ENCODE measurements at regions not wholly inside any gene's neighbourhood (a gene's known extent, or its start where the extent isn't known, plus 50 kb on each side); places are given as distances from the start of the nearest gene placed in this dataset.

DNA sequence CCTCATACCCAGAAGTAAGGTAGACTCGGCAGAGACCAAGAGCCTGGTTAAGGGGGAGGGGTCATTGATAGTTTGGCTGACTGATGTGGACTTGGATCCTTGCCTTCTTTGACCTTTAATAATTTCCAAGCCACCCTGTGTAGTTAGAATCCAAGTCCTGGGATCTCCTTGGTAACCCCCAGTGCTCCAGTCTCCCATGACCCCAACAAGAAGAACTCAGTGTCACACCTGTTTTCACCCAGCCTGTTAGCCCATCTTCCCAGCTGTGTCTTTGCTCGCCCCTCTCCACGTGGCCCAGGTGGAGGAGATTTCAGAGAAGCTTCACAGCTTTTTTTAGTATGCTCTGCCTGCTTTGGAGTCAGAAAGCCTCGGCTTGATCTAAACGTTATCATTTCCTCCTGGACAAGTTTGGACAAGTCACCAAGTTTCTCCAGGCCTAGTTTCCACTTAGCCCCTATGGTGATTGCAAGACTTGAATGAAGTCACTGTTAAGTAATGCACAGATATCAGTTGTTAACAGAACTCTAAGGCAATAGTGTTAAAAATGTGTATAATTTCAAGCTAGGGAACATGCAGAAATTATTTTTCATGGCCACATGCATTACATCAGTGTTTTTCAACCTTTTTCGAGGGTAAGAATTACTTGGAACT, 170.0 kb downstream of the TMEM38B start:
- no peak for DNase-seq

DNA sequence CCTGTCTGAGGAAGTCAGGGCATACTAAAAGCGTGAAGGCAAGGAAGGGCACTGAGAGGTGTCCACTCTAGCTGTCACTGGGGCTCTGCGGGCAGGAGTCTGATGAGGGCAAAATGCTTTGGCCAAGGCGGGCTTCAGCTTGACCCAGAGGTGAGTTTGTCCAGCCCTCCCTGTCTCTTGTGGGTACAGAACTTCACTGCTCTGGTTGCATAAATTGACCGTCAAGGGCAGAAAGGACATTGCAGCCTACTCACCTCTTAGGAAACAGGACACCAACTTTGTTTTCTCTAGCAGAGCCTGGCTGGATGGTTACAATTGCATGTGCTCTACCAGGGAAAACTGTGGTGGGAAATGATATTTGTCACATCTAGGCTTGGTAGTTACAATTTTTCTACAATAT, 170.9 kb downstream of the TMEM38B start:
- DNase-seq, result no peak

DNA sequence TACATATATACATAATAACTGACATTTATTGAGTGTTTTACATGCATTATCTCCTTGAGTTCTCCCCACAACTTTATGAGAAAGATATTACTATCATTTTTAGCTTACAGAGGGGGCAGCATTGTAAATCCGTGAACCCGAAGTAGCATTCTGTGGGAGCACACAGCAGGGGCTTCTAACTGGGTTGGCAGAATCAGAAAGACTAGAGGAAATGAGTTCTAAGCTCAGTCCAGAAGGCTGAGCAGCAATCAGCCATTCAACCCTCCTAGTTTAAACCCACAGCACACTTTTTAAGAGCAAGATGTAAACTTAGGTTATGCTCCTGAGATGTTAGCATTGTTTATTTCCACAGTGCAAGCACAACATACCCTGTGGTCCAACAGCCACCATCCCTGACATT, 177.2 kb downstream of the TMEM38B start:
- no peak for DNase-seq

DNA sequence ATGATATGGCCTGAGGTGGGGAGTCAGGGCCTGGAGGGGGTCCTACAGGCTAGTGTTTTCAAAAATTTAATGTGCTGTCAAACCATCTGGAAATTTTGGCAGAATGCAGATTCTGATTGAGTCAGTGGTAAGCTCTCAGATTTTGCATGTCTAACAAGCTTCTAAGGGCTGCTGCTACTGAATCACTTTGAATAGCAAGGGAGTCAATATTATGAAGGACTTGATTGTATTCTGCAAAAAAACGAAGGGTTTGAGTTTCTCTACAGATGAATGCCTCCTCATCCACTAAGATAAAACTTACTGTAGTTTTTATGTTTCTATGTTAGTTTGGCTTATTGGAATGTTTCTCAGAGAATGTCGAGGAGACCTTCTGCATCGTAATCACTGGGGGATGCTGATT, 179.5 kb downstream of the TMEM38B start:
- no peak for DNase-seq

DNA sequence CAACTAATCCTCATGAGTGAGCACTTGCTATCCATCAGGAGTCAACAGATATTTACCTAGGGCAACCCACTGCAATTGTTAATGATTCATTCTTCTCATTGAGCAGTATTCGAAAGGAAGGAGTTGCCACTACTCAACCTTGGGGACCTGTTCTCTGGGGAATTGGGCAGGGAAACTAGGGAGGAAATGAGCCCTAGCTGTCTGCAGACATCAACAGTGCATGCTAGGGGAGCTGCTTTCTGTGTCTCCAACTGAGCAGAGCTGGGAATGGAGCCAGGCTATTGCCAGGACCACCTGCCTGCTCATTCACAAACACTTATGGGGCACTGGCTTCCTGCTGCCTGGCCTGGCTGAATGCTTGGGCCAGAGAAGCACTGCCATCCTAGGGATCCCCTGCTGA, 183.4 kb downstream of the TMEM38B start:
- DNase-seq, result no peak

DNA sequence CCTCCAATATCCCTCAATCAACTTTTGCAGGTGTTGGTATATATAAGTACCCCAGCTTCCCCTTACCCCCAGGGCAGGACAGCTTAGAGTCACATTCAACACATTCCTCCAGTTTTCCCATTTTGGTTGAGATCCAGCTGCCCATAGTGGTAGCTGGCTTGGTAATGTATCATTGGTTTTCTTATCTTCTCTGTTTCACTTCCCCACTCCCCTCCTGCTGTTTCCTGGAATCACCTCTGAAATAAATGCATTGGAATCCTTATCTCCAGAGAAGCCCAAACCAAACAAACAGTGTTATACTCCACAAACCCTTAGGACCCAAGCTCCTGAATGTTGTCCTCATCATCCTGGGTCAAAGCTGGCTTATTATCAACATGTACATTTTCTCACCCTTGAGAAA, 184.8 kb downstream of the TMEM38B start:
- DNase-seq, result no peak

DNA sequence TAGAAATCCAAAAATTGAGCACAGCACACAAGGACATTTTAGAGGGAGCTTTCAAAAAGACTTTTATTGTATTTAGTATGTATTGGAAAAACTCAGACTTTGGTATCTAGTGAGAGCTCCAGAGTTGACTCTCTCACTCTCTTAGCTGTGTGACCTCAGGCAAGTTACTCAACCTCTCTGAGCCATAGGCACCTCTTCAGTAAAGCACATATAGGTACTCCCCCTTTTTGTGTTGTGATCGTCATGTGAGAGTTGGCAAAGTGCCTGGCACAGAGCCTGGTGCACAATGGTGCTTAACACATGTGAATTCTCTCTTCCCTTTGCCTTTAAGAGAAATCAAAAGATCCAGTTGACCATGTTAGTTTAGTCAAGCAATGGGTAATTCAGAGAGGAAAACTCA, 186.2 kb downstream of the TMEM38B start:
- no peak for DNase-seq

DNA sequence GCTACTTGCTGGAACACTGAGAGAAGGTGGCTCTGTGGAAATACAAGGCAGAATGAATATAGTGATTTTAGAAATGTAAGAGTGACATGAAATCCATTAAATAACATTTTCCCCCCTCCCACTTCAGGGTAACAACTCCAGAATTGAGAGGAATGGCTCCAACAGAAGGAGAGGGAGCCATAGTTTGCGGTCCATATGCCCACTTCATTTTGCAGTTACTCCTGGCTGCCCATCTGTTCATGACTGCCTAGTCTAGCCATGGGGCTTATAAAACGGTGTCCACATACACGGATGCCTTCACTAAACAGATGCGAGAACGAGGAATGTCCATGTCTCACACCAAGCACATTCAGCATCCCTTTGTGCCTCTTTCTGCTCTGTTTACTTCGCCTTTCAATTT, 186.7 kb downstream of the TMEM38B start:
- DNase-seq, result no peak

DNA sequence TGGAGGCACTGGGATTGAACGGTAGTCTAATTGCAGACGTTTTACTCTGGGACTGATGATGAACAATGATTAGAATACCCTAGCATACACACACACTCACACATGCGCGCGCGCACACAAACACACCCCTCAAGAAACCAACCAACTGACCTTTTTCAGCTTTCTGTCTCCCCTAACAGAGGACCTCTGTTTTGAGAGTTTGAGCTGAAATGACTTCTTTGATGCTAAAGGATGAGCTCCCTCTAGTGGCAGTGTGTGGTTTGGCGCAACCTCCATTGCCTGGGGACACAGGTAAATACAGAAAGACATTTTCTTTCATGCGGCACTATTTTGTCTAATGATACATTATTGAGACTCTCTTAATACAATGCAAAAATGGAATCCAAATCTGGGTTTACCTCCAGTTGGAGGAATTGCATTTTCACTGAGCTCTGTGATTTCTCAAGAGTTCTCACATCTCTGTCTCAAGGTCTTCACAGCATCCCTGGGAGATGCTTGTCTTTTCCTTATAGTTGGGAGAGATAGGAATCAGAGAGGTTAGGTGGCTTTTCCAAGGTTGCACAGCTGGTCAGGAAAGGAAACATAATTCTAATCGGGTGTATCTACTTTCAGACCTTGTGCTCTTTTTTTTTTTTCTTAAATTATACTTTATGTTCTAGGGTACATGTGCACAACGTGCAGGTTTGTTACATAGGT, 187.5 kb downstream of the TMEM38B start:
- peak; percentile 50 to 61 for DNase-seq

DNA sequence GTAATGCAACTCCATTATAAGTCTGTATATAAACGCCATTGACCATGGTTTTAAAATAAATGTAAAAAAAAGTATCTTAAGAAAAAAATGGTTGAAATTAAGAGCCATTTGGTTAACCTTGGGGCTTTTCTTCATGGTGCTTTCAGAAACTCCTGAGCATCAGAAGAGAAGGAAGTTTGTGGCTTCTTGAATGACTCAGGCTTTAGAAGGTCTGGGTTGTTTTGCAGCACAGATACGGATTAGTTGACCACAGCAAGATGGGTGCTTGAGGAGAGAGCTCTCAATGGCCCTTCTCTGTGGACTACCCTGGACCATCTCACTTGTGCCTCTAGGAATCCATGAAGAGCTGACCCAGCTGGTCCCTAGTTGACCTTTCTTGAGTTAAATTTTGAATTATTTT, 189.5 kb downstream of the TMEM38B start:
- DNase-seq, result peak; percentile 45 to 62

DNA sequence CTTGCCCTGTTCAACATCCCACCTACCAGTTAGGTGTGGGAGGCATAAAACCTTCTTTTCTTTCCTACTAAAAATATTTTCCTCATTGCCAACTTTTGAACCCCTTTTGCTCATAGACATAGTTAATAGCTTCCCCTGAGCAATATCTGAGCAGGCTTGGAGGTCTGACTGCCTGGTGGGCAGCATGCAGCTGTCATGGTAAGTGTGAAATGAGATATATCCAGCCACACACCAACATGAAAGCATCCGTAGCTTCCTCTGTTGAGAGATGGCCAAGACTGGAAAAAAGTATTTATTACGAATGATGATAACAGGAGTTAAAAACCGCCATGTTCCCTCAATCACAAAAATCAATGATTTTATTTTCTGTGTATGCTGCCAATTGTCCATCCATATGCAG, 190.1 kb downstream of the TMEM38B start:
- no peak for DNase-seq

DNA sequence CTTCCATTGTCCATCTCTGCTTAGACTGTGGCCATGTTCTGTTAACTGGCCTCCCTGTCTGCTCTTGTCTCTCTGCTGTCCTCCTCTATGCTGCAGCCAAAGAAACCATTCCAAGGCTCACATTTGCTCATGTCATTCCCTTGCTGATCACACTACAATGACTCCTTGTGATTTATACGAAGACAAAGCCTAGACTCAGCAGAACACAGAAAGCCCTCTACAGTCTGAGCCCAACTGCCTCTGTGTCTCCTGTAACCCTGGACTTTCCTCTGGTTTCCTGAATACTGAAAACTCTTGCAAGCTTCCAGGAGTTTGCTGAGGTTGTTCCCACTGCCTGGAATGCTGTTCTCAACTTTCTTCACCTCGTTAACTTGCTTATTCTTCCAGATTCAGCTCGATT, 191.8 kb downstream of the TMEM38B start:
- no peak for DNase-seq

DNA sequence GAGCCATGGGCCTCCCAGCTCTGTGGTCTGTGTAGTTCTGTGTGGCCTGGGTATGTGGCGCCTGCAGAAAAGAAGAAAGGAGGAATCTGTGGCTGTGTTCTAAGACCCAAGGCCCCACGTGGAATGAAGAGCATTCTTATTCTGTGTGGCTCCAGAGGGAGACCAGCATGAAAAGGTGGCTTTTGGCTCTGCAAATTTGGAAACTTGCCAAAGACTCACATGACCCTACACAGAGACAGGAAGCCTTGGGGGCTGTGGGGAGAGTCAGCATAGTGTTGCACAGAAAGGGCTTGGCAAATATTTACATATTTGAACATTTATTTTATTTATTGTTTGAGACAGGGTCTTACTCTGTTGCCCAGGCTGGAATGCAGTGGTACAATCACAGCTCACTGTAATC, 193.3 kb downstream of the TMEM38B start:
- DNase-seq, result no peak

DNA sequence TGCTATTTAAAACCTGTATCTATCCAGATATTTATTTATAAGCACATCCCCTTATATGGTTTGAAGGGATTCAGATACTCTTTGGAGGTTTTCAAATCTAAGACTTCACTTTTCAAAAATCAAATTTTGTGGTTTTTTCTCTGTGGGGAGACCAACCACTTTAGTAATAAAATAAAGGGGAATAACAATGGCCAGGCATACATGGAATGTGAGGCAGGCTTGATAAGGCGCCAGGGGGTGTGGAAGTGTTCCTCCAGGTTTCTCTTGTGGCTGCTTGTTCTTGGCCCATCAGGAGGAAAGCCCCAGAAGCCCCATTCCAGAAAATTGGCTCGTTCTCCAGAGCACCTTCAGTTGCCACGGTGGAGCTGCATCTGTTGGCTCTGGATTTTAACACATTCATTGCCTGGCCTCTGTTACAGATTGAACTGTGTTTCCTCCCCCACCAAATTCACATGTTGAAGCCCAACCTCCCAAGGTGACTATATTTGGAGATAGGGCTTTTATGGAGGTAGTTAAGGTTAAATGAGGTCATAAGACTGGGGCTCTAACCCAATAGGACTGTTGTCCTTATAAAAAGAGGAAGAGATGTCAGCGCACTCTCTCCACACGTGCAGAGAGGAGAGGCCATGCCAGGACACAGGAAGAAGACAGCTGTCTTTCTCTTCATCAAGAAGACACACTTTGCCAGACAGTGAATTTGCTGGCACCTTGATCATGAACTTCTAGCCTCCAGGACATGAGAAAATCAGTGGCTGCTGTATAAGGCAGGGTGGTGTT, 195.9 kb downstream of the TMEM38B start:
- peak; percentile 5 to 23 for DNase-seq

DNA sequence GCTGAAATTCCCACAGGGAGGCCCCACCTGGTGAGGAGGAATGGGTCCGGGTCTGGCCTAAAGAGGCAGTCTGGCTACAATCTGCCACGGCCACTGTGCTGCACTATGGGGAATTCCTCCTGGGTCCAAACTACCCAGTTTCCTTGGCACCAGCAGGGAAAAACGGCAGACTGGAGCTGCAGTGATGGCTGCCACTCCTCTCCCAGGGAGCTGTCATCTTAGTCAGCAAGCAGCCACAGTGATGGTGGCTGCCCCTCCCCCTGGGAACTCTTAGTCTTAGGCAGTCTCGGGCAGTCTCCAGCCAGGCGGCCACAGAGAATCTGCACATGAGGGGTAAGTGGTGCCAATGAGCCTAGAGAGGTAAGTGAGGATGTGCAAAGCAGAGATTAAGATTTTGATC, 205.8 kb downstream of the TMEM38B start:
- DNase-seq, result no peak

DNA sequence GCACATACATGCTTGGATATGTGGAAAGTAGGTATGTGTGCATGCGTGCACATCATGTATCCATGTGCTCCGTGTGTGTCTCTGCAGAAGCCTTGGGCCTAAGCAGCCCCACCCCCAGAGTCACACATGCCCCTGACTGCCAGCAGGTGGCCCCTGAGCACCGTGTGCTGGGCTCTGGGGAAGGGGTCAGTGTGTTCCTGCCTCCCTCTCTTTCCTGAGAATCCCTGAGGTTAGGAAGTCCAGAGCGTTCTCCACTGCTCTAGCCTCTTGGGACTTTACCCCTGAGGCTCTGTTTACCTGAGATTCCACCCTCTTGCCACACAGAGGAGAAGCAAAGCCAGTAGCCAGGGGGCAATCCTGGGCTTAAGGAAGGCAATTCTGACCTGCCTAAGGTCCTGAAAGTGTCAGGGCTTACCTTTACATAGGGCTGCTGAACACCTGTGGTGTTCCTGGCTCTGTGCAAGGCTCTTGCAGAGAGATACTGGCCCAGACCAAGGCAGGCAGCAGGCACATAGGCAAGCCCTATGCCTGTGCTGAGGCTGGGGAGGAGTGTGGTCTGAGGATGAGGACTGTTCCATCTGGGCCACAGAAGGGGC, 207.3 kb downstream of the TMEM38B start:
- peak in 1 of 2 experiments; percentile 13 for DNase-seq

DNA sequence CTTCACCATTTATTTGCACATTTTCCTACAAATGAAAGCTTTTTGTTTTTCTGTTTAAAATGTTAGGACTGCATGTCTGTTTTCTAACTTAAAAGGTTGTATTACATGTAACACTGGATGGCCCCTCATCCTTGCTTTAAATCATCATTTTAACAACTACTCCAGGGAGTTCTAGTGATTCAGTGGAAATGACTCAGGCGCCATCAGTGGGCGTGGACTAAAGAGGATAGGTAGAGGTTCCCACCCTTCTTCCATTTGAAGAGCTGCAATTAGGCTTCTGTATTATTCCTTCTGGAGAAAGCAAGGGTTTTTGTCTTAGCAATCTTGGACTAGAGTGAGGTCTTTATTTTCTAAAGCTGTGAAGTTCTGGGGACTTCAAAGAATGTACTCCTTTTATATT, 213.7 kb downstream of the TMEM38B start:
- no peak for DNase-seq

DNA sequence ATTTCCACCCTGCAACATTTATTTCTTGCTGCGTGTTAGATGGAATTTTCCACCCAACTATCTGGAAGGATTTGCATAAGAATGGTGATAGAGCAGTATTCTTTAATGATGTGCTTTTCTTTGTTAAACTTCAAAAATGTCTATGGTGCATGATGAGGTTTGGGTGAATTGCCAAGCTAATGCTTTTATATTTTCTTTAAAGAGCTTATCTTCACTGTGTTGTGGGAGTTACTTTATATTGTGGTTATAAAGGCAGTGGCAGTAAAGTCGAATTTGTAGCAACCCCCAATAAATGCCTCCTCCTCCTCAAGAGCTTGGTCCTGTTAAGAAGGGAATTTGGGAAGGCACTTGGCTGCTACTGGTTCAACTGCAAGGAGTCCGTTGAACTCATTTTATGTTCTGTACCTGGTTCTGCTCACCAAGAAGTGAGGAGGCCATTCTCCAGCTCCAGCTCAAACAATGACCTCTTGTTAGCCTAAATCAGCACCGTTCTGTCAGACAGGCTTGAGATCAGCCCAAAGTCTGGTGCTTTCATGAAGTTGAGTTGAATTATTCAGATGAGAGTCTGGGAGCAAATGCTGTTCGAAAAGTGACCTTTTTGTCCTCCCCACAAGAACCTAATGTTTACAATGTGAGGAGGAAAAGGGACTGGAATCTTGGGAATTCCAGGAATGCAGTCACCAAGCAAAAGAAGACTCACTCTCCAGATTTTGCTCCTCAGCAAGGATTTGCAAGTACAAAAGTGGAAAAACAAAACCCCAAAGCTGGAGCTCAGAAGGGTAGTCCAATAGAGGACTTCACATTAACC, 217.0 kb downstream of the TMEM38B start:
- no peak for DNase-seq

DNA sequence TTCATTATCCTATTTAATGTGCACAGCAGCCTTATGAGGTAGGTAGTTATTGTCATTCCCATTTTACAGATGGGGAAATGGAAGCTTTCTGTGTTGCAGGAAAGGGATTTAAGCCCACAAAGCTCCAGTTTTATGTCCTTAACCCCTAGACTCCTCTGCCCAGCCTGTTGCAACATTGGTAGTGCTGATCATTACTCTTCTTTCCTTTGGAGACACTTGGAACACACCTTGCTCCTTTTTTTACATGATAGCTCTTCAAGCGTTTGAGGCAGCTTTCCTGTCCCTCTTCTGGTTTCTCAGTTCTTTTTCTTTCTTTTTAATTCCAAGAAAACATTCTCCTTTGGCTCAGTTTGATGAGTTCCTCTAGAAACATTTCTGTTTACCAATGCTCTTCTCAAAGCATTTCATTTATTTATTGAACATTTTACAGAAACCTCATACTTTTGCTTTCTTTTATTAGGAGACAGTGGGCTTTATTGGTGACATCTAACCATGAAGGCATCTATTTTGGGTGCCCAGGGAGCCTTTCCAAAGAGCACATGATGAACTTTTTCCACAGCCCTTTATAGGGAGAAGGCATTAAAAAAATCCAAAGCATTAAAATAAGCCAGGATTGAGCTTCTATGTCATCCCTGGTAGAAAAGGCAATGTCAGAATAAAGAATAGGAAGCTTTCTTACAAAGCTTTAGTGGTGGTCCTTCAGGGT, 218.0 kb downstream of the TMEM38B start:
- no peak for DNase-seq

DNA sequence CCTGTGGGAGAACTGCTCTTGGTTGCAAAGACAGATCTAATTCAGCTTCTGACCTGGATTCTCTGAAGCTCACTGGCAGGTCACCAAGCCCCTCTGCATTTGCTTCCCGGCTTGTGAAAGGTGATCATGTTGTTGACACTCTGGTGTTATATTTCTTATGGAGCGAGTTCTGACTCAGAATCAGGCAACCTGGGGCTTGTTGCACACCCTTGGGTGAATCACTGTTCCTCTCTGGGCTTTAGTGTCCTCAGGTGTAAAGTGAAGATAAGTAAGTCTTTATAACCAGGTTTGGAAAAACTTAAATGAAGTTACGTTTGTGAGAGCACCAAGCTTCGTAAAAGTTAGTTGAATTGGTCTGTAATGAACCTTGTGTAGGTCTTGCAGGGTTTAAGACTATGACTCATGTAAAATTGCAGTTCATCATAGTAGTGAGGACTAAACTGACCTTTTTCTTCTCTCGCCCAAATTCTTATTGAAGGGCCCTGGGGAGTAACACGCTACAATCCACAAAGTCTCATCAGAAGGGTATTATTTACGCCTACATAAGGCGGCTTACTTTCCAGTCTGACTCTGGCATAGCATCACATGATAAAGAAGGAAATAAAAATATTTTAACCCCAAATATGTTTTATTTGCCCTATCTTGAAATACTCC, 218.6 kb downstream of the TMEM38B start:
- no peak for DNase-seq

DNA sequence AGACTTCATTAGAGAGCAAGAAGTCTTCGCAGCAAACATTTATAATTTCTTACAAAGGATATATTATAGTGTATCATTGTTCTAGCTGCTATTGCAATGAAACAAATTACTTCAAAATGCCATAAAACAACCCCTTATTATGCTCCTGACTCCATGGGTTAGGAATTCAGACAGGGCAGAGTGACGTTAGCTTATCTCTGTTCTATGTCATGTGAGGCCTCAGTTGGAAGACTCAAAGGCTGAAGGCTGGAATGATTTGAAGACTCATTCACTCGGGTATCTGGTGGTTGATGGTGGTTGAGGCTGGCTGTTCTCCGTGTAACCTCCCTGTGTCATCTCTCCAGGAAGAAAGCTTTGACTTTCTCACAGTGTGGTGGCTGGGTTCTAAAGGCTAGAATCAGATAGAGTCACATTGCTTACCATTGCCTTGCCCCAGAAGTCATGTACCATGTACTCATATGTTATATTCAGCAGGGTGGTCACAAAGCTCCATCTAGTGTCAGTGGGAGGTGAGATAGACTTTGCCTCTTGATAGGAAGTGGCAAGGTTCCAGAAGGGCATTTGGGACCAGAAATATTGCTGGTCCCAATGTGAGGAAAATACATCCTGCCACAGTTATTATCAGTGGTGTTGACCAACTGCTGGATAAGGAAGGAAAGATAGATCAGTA, 226.9 kb downstream of the TMEM38B start:
- DNase-seq, result no peak

All from AML-193 (cell line).